Activated CD4-positive, alpha-beta T cell treated with anti-CD3 and anti-CD28 coated beads, Interleukin-2, Interleukin-4, amounts not matched to agents 100 ng/mL and 50 ng/mL, durations not matched to agents 16 hours and 8 hours (primary cell): ENCODE measurements at regions not wholly inside any gene's neighbourhood (a gene's known extent, or its start where the extent isn't known, plus 50 kb on each side); places are given as distances from the start of the nearest gene placed in this dataset.

Experiments used
- DNase-seq: peaks from one replicate; pipeline ENCODE4 v3.0.0-alpha.2; 2020; ENCODE audit warnings: low spot score

DNA sequence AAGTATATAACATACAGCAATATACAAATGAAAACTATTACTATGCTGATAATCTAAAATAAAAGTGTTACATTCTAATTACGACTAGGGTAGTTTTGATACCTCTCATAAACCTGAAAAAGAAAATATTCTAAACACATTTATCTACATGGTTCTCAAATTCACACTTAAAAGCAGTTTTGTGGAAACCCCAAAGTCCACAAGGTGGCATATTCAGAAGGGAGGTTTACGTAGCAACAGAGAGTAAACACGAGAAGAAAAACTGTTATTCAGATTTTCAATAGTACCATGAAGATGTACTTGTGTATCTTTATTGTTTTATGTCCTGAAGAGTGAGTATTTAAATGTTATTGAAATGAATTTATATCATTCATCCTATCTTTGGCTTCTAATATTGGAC, 275.9 kb upstream of the KLHL1 start:
- DNase-seq: no peak

DNA sequence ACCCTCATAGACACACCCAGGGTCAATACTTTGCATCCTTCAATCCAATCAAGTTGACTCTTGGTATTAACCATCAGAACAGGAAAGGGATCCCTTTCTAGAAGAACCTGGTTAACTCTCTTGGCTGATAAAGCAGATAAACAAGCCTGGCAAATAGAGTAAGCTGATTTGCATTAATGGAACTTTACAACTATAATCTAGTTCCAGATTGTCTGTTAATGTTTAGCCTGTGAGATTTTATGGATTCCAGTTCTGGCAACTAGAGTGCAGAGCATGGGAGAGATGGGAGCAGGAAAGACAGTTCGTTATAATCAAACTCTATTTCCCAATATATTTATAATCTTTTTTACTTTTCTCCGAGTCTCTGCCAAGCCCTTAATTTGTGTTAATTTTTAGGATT, 272.6 kb upstream of the KLHL1 start:
- no peak for DNase-seq

GRCh38 chr13:70375718-70376117, 267.5 kb upstream of the KLHL1 start:
- no peak for DNase-seq

DNA sequence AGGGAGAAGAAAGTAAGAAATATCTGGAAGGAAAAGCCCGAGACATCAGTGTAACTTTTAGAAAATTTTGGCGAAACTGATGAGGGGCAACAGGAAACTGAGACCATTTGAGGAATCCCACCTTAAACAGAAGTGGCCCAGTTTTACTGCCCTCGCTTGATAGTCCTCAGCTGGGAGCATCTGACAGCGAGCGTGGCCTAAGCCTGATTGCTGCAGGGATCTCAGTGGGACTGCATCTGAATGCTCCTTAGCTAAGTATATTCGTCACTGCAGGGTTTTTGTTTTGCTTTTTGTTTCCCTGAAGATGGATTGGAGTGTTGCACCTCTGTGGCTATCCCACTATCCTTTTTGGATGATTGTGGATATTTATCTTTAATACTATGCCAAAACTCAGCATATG, 262.7 kb upstream of the KLHL1 start:
- DNase-seq: no peak

GRCh38 chr13:70366720-70367119, 258.5 kb upstream of the KLHL1 start:
- DNase-seq: no peak

DNA sequence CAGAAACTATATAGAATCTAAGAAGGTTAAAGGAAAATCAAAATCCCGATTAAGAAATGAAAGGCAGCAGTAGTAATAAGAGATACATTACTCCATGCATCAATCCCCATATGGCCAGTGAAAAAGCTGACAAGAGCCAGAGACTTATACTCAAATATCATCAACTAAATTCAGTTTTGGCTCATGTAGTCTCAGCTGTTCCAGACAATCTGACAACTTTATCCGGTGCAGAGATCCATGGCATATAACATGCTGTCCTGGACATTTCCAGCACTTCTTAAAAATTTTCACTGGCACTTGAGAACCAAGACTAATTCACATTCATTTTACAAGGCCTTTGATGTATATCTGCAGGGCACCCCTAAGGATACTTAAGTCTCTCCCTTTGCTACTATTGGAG, 255.7 kb upstream of the KLHL1 start:
- no peak for DNase-seq

- no peak for DNase-seq
Observed at GRCh38 chr13:70362820-70363570, 254.7 kb upstream of the KLHL1 start.

- no peak for DNase-seq
Observed at GRCh38 chr13:70357031-70357430, 248.8 kb upstream of the KLHL1 start.

- DNase-seq: no peak
Observed at GRCh38 chr13:70353096-70353495, 244.8 kb upstream of the KLHL1 start.

DNA sequence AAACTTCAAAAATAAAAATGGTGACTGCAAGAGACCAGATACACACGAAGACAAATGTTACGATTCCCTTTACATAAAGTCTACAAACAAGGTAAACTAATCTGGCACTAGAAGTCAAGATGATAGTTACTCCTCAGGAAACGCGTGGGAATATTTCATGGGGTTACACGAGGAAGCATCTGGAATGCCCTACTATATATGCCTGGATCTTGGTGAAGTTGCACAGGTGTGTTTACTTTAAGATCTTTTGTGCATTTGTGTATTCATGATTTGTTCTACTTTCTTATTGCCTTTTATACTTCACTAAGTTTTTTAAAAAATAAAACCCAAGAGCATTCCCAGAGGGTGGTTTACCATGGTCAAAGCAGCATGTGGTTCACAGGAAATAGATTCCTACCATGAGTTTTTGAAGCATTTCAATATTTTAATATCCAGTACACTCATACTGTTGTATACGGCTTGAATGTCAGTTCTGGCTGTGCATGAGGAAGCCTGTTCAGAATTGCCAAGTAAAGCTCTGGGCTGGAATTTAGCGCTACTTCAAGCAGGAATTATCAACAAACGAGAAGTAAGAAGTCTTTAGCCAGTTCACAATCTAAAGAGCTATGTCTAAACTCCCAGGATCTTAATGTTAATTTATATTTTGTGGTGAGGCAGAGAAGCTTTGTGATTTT, 239.8 kb upstream of the KLHL1 start:
- DNase-seq: no peak

DNA sequence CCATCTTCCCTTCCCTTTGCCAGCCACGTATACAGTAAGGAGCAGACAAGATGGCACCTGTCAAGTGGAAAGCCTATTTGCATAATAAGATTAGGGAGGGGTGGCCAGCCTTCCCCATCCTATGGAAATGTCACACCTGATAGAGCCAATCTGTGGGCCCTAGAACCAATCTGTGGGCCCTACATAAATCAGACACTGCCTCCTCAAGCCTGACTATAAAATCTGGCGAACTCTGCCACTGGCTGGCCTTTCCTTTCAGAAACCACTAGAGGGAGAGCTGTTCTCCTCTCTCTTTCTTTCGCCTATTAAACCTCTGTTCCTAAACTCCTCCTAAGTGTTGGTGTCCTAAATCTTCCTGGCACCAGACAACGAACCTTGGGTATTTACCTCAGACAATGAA, 231.5 kb upstream of the KLHL1 start:
- DNase-seq: no peak

DNA sequence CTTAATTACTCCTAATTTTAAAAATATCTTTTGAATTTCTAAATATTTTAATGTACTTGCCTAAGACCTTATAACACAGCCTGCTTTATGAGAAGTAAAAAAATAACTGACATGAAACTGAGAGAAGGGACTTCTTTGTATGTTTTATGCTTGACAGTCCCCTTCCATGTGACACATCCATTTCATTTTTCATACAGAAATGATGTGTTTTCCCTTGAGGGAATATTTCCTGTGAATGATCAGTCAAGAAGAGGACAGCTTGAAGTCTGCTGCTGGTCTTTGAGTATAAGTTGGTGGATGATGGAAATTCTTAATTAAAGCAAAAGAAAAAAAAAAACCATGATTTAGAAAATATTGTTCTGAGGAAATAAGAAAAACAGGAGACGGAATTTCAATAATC, 230.4 kb upstream of the KLHL1 start:
- DNase-seq: no peak

- DNase-seq: no peak
Observed at GRCh38 chr13:70336866-70337265, 228.6 kb upstream of the KLHL1 start.

DNA sequence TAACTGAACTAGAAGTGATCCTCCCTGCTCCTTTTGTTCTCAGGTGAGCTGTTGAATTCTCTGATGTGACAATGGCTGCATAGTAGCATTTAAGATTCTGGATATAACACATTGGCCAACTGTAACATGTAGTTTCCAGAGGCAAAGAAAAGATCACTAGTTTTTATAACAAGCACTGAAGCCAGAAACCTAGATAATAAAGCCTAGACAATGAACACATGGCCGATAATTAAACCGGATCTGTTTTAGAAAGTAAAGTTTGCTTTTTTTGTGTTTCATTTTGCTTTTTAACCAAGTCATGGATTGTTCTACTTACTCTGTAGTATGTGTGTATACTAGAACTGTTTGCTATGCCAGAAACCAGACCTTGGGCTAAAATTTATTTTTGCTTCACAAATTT, 225.5 kb upstream of the KLHL1 start:
- DNase-seq: no peak

DNA sequence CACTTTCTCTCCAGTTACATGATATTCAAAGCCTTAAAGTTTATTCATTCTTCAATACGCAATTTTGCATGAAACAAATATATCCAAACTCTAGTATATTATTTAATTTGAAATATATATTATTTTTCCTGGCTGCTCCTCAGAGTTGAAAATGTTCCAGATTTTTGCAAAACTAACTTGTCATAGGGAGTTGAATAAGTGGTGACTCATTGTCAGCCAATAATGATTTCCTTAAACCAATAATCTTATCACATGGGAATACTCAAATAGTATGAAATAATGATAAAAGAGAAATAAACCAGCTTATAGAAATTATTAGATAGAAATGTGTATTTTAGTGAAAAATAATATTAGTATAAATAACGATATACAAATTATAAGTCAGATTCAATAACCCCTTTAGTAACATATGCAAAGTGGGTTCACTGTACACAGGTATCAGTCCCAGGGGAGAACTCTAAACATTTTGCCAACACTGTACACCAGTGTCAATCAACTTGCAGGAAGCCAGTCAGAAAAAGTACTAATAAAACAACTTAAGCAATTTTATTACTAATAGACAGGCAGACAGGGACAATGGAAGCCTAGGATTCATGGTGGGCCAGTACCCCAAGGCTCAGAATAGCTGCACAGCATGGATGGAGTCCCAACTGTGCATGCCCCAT, 222.6 kb upstream of the KLHL1 start:
- DNase-seq: no peak

DNA sequence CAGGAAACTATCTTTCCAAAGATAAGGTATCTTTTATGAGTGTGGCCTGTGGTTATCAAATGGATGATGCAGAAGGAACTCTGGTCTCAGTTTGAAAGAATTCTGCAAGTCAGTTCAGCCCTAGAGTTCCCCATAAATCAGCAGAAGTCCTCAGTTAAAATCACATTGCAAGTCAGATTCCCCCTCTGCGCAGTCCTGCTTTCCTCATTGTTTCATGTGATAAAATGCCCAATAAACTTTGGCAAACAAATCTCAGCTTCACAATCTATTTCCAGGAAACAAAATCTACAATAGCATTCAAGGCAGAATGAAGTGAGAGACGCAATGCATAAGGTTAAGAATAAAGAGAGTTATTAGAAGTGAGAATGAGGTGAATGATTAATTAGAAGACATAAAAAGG, 216.3 kb upstream of the KLHL1 start:
- no peak for DNase-seq

DNA sequence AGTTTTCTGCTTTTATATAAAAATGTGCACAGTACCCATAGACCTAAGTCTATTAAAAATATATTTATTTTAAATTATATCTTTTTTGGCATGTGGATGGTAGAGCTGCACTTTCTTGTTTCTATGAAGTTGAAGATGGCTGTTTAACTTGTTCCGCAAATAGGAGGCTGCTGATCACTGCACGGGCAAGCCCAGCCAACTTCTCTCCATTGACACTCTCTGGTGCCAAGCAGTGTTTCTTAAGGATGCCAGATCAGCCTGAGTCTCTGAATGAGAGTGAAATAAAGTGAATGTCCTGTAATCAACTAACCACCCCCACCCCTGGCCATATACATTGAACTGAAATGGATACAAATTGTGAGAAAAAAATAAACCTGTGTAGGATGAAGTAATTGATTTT, 202.9 kb upstream of the KLHL1 start:
- DNase-seq: no peak

DNA sequence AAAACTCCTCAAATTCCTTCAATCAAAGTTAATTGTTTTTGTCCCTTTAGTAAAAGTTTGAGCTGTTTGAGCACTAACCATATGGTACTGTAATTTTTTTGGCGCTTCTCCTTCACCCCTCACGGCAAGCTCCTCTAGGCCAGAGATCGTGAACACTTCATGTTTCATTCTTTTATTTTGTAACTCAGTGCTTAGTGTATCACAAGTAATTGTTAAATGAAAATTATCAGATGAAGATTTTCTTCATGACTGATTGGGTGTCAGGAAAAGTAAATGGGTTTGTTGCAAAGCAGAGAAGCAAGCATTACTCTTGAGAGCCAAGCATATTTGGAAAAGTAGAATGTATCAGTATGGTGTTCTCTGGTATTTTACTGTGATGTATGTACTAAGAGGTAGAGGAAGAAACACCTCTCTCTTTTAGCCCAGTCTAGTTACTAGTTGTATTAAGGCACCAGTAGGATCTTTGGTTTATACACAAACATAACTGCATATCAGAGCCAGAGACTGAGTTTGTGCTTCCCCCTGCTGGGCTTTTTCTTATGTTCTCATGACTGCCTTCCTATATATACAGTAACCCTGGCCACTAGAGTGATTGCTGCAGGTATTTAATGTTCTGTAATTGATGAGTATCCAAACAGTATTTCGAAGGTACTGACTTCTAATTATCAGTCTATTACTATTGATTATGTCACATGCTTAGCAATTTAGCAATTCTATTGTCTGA, 202.3 kb upstream of the KLHL1 start:
- DNase-seq: no peak

- no peak for DNase-seq
Observed at GRCh38 chr13:70297189-70297616, 189.0 kb upstream of the KLHL1 start.

GRCh38 chr13:70284371-70284770, 176.1 kb upstream of the KLHL1 start:
- DNase-seq: no peak

GRCh38 chr13:70275841-70276240, 167.6 kb upstream of the KLHL1 start:
- no peak for DNase-seq

GRCh38 chr13:70255406-70255991, 147.2 kb upstream of the KLHL1 start:
- no peak for DNase-seq
